IMR-90 (cell line): ENCODE measurements at regions not wholly inside any gene's neighbourhood (a gene's known extent, or its start where the extent isn't known, plus 50 kb on each side); places are given as distances from the start of the nearest gene placed in this dataset.
A peak's percentile ranks its signal among the peaks of the same experiment; 100 is the strongest.

ENCODE experiments used
- ATAC-seq: fragments of 200-7000 bp; cut with Tn5 transposase; 2 replicates; pipeline ENCODE4 v1.9.1; 2020; ENCODE audit warnings: low read depth, mild to moderate bottlenecking, moderate library complexity
- BruUV-seq: library from RNA; stranded (reverse); fragments of 400-500 nt; replicated peaks from 2 replicates; lab custom pipeline; 2021; lab: Mats Ljungman, UMichigan
- CTCF ChIA-PET: fragments of 300-600 bp; formaldehyde crosslinking; extraction: SDS; loops from one replicate; lab custom pipeline; 2021; ENCODE audit warnings: antibody characterized with exemption; lab: Yijun Ruan, JAX
- POLR2A ChIA-PET: fragments of 300-600 bp; sonication (Branson Sonifier 250); formaldehyde crosslinking; loops from one replicate; lab custom pipeline; 2022; ENCODE audit warnings: antibody characterized with exemption; ENCODE audit not compliant: unreplicated experiment; lab: Charles Lee
- DNase-seq: peaks from one replicate; pipeline ENCODE4 v3.0.0; 2013
- H2AFZ ChIP-seq: replicated peaks from 2 replicates; pipeline ENCODE3; 2013; ENCODE audit warnings: low read length, mild to moderate bottlenecking; ENCODE audit not compliant: poor library complexity
- H2AK5ac ChIP-seq: 2 replicates; pipeline ENCODE4 v1.6.1; 2013; ENCODE audit warnings: low read depth, low read length, inconsistent platforms
- H2AK9ac ChIP-seq: replicated peaks from 2 replicates; pipeline ENCODE3; 2013; ENCODE audit warnings: mild to moderate bottlenecking, low read depth, low read length, moderate library complexity; ENCODE audit not compliant: poor library complexity
- H2BK120ac ChIP-seq: 2 replicates; pipeline ENCODE4 v1.6.1; 2013; ENCODE audit warnings: low read depth, low read length, inconsistent platforms
- H2BK15ac ChIP-seq: 3 replicates; pipeline ENCODE4 v1.6.1; 2013; ENCODE audit warnings: low read depth, low read length, inconsistent platforms
- H2BK20ac ChIP-seq: 2 replicates; pipeline ENCODE4 v1.6.1; 2013; ENCODE audit warnings: low read depth, mild to moderate bottlenecking, inconsistent platforms, low read length, moderate library complexity
- H2BK5ac ChIP-seq: 2 replicates; pipeline ENCODE4 v1.6.1; 2013; ENCODE audit warnings: mild to moderate bottlenecking, low read depth, low read length, inconsistent platforms; ENCODE audit not compliant: poor library complexity, severe bottlenecking
- H3K14ac ChIP-seq: replicated peaks from 2 replicates; pipeline ENCODE4 v1.6.1; 2013; ENCODE audit warnings: low read depth, low read length, inconsistent platforms
- H3K18ac ChIP-seq: 2 replicates; pipeline ENCODE4 v1.6.1; 2013; ENCODE audit warnings: low read depth, low read length, control low read depth
- H3K23ac ChIP-seq: 2 replicates; pipeline ENCODE4 v1.6.1; 2013; ENCODE audit warnings: low read depth, low read length, inconsistent platforms
- H3K27ac ChIP-seq: 2 replicates; pipeline ENCODE4 v1.5.1; 2013; ENCODE audit warnings: mild to moderate bottlenecking, control low read depth, low read length; ENCODE audit not compliant: insufficient read depth
- H3K27me3 ChIP-seq: 2 replicates; pipeline ENCODE4 v1.6.1; 2013; ENCODE audit warnings: low read length; ENCODE audit not compliant: control insufficient read depth, insufficient read depth
- H3K36me3 ChIP-seq: 2 replicates; pipeline ENCODE4 v1.6.1; 2013; ENCODE audit warnings: low read length, mixed read lengths; ENCODE audit not compliant: control insufficient read depth, insufficient read depth
- H3K4ac ChIP-seq: 2 replicates; pipeline ENCODE4 v1.6.1; 2013; ENCODE audit warnings: low read depth, low read length, inconsistent platforms
- H3K4me1 ChIP-seq: 2 replicates; pipeline ENCODE4 v1.6.1; 2013; ENCODE audit warnings: low read length, mixed read lengths; ENCODE audit not compliant: control insufficient read depth, insufficient read depth
- H3K4me2 ChIP-seq: 2 replicates; pipeline ENCODE4 v1.6.1; 2013; ENCODE audit warnings: low read depth, mild to moderate bottlenecking, control low read depth, low read length, moderate library complexity
- H3K4me3 ChIP-seq: 2 replicates; pipeline ENCODE4 v1.5.1; 2013; ENCODE audit warnings: low read depth, mild to moderate bottlenecking, control low read depth, low read length, moderate library complexity; ENCODE audit not compliant: insufficient read depth
- H3K56ac ChIP-seq: 2 replicates; pipeline ENCODE4 v1.6.1; 2013; ENCODE audit warnings: low read length, inconsistent platforms; ENCODE audit not compliant: insufficient read depth; ENCODE audit errors: extremely low read depth
- H3K79me1 ChIP-seq, 2 experiments: 2 replicates each; pipeline ENCODE4 v1.6.1; 2013; ENCODE audit warnings: low read length in 2 of 2, inconsistent platforms in 1 of 2, low read depth in 1 of 2
- H3K9ac ChIP-seq: 2 replicates; pipeline ENCODE4 v1.6.1; 2013; ENCODE audit warnings: low read depth, low read length, control low read depth
- H3K9me1 ChIP-seq: 2 replicates; pipeline ENCODE4 v1.6.1; 2013; ENCODE audit warnings: low read length, inconsistent platforms; ENCODE audit not compliant: insufficient read depth
- H3K9me3 ChIP-seq: 2 replicates; pipeline ENCODE4 v1.6.1; 2013; ENCODE audit warnings: low read length; ENCODE audit not compliant: control insufficient read depth, insufficient read depth
- H4K20me1 ChIP-seq: 2 replicates; pipeline ENCODE4 v1.6.1; 2013; ENCODE audit warnings: low read length, inconsistent platforms; ENCODE audit not compliant: insufficient read depth
- H4K5ac ChIP-seq: 2 replicates; pipeline ENCODE4 v1.6.1; 2013; ENCODE audit warnings: mild to moderate bottlenecking, low read depth, low read length, control low read depth
- H4K8ac ChIP-seq, 2 experiments: 2 replicates each; pipeline ENCODE4 v1.6.1; 2013; ENCODE audit warnings: low read depth in 2 of 2, low read length in 2 of 2, control low read depth in 1 of 2, inconsistent platforms in 1 of 2
- H4K91ac ChIP-seq: 2 replicates; pipeline ENCODE4 v1.6.1; 2013; ENCODE audit warnings: low read depth, low read length, inconsistent platforms; ENCODE audit not compliant: insufficient read depth
- MXI1 ChIP-seq: IDR thresholded peaks from 2 replicates; pipeline ENCODE4 v1.6.1; 2012; ENCODE audit warnings: low read depth, mild to moderate bottlenecking, low read length, moderate library complexity, borderline replicate concordance
- NFE2L2 ChIP-seq: fragments of 150-350 bp; IDR thresholded peaks from 2 replicates; pipeline ENCODE4 v1.6.1; 2016; ENCODE audit warnings: low read depth, mild to moderate bottlenecking, low read length
- POLR2A ChIP-seq: IDR thresholded peaks from 2 replicates; pipeline ENCODE4 v1.6.1; 2012; ENCODE audit warnings: mild to moderate bottlenecking, low read depth, low read length
- RFX5 ChIP-seq: IDR thresholded peaks from 2 replicates; pipeline ENCODE4 v1.8.0; 2012; ENCODE audit warnings: low read depth, mild to moderate bottlenecking, low read length, moderate library complexity
- WGBS, 2 experiments: methylation state at CpG; one replicate each; pipeline versions ENCODE4 v1.1.5 to v1.1.7; 2013; ENCODE audit warnings: missing lambda C conversion rate in 2 of 2; ENCODE audit not compliant: insufficient read length in 1 of 2; ENCODE audit errors: extremely low coverage in 2 of 2; 5-methylcytosine and 5-hydroxymethylcytosine counted together
- dilution Hi-C: fragments of 300-500 bp; cut with HindIII; formaldehyde crosslinking; loops from one replicate; pipeline ENCODE4 v1.14.3; 2018; ENCODE audit warnings: low sequenced_read_pairs; ENCODE audit not compliant: unreplicated experiment
- in situ Hi-C: fragments of 300-500 bp; cut with MboI; formaldehyde crosslinking; loops from 3 replicates; pipeline ENCODE4 v1.14.3; 2019; ENCODE audit warnings: low sequenced_read_pairs, inconsistent platforms, mixed read lengths
- intact Hi-C: fragments of 100-400 bp; cut with micrococcal nuclease; formaldehyde crosslinking; loops from 2 replicates; pipeline ENCODE4 v1.10.0; 2022
- TF ChIP-seq, protein P1 (sequence below): conservative IDR thresholded peaks from 2 replicates; pipeline ENCODE4 v1.5.1; 2012; ENCODE audit warnings: mild to moderate bottlenecking, low read depth, low read length, improper control_type of control experiment
- TF ChIP-seq, protein P2 (sequence below): fragments of 150-350 bp; IDR thresholded peaks from 2 replicates; pipeline ENCODE4 v1.6.1; 2017; ENCODE audit warnings: mild to moderate bottlenecking, antibody characterized with exemption, low read length, low read depth

DNA sequence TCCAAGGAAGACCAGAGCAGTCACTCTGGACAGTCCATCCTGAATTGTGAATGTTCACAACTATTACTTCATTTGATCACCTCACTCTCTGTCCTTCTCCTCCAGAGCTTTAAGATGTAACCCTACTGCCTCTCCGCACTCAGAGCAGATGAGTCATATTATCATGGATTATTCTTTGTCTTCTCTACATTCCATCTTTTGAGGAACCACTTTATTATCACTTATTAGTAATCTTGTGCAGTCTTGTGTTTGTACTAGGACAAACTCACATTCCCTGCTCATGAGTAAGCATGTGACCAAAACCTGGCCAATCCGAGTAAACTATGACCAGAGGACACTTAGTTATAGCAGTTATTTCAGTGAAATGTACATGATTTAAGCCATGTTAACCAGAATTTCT lies 401.5 kb upstream of the ADGRB3 start:
- Histone ChIP-seq H3K27me3 (no peaks in the 10 kb centered on the region), H3K9me1 (no peaks in the 10 kb centered on the region), H3K18ac (no peak overlapping the region), H2AK9ac (no peak overlapping the region), H2BK20ac (no peak overlapping the region), H2BK5ac (no peak overlapping the region), H3K4me2 (no peak overlapping the region), H3K56ac (no peak overlapping the region), H2AK5ac (no peak overlapping the region), H4K8ac (no peak overlapping the region), H3K9me3 (peaks cover 6% of the 10 kb centered on the region; the same call in 1 of the 2 replicates), H4K20me1 (no peaks in the 10 kb centered on the region), H3K4me1 (no peaks in the 10 kb centered on the region), H2BK15ac (no peak overlapping the region), H4K91ac (no peak overlapping the region), H2BK120ac (no peak overlapping the region), H3K36me3 (no peaks in the 10 kb centered on the region), H4K5ac (no peak overlapping the region), H3K4ac (no peak overlapping the region), H3K79me1 (no peaks in the 10 kb centered on the region), H3K4me3 (no peak overlapping the region), H2AFZ (no peak overlapping the region), H3K23ac (no peak overlapping the region), H3K14ac (no peak overlapping the region), H3K9ac (no peak overlapping the region), H3K27ac (no peak overlapping the region)
- CTCF ChIA-PET, result no interaction called here
- dilution Hi-C loops (no loop called here), intact Hi-C loops (loop anchor here (5.0 kb wide), 1 partner anchor 911 kb away; no protein-coding TSS in a partner anchor), in situ Hi-C loops (no loop called here)
- POLR2A ChIA-PET, result no interaction called here
- WGBS, 2 experiments, result no CpG with 5 or more reads among the region's 2 CpGs
- DNase-seq (peak; percentile 1), ATAC-seq (no peak)
- TF ChIP-seq, protein P1, sequence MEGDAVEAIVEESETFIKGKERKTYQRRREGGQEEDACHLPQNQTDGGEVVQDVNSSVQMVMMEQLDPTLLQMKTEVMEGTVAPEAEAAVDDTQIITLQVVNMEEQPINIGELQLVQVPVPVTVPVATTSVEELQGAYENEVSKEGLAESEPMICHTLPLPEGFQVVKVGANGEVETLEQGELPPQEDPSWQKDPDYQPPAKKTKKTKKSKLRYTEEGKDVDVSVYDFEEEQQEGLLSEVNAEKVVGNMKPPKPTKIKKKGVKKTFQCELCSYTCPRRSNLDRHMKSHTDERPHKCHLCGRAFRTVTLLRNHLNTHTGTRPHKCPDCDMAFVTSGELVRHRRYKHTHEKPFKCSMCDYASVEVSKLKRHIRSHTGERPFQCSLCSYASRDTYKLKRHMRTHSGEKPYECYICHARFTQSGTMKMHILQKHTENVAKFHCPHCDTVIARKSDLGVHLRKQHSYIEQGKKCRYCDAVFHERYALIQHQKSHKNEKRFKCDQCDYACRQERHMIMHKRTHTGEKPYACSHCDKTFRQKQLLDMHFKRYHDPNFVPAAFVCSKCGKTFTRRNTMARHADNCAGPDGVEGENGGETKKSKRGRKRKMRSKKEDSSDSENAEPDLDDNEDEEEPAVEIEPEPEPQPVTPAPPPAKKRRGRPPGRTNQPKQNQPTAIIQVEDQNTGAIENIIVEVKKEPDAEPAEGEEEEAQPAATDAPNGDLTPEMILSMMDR, result no peak
- TF ChIP-seq RFX5 (no peak), POLR2A (no peak), MXI1 (no peak), NFE2L2 (no peak)
- TF ChIP-seq, protein P2, sequence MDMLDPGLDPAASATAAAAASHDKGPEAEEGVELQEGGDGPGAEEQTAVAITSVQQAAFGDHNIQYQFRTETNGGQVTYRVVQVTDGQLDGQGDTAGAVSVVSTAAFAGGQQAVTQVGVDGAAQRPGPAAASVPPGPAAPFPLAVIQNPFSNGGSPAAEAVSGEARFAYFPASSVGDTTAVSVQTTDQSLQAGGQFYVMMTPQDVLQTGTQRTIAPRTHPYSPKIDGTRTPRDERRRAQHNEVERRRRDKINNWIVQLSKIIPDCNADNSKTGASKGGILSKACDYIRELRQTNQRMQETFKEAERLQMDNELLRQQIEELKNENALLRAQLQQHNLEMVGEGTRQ, result no peak
- no TSS peak for BruUV-seq
